OCI-LY7 (cell line): ENCODE measurements at regions not wholly inside any gene's neighbourhood (a gene's known extent, or its start where the extent isn't known, plus 50 kb on each side); places are given as distances from the start of the nearest gene placed in this dataset.

Source experiments
- CTCF ChIP-seq: fragments of 200-600 bp; sonication (generic); conservative IDR thresholded peaks from 2 replicates; pipeline ENCODE4 v1.5.1; 2014; ENCODE audit warnings: mild to moderate bottlenecking, antibody characterized with exemption, low read length, moderate library complexity, mixed read lengths
- EZH2phosphoT487 ChIP-seq: fragments of 200-600 bp; sonication (generic); IDR thresholded peaks from 2 replicates; pipeline ENCODE4 v1.6.1; 2018; ENCODE audit warnings: low read depth, borderline replicate concordance, mild to moderate bottlenecking, mixed run types, antibody characterized with exemption, low read length, moderate library complexity, mixed read lengths

GRCh38 chr2:78147466-78147865, 625.3 kb upstream of the LRRTM4 start:
- TF ChIP-seq CTCF (no peak), EZH2phosphoT487 (no peak)
